ENCODE measurements at regions not wholly inside any gene's neighbourhood (a gene's known extent, or its start where the extent isn't known, plus 50 kb on each side); places are given as distances from the start of the nearest gene placed in this dataset.
"Not testable (repeated sequence)": the region's sequence is repeated elsewhere in the genome, so short reads cannot be mapped to it uniquely, and the experiment has no call there.

DNA sequence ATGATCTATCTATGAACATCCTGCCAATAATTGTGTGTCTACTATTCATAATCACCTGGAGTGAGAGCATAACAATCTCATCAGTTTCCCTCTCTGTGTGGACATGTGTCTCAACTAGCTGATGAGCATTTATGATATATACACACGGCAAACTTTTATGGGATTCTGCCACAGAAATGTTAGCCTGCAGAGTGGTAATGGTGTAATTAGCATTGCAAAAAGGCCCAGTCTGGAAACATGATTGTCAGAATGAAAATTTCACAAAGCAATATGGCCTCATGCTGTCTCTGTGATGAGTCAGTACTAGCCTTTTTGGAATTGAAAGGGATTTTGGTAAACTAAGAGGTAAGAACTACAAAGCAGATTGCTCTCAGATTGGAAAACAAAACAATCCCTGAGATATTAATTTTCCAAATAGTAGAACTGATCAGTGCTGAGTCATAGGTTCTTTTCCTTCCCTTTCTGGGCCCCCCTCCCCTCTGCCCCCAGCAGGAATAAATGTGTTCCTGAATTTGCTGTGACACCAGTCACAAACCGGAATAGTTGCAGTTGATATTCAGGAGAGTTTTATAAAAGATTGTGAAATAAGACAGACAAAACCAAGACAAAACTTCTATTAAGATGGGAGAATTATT, 189.2 kb downstream of the OSR1 start:
- H4K5ac ChIP-seq (ENCODE audit: low read depth, low read length), result no peak overlapping the region
- 80% methylated on average over 1 of the region's 2 CpGs; no CpG with 5 or more reads in 1 of the 2 experiments for WGBS, 2 experiments (ENCODE audit: extremely low coverage in 2 of 2, insufficient read length in 1 of 2)
- CTCF ChIA-PET, result interaction anchor here (1.7 kb wide), 1 partner anchor 21 kb away, joined by 4 read pairs; no protein-coding TSS in a partner anchor
- no peaks in the 10 kb centered on the region for H3K9me3 ChIP-seq (ENCODE audit: control insufficient read depth, insufficient read depth, low read length)
- no peaks in the 10 kb centered on the region for H3K79me1 ChIP-seq (ENCODE audit: low read depth in 1 of 2, low read length in 2 of 2)
- no peak overlapping the region for H2BK5ac ChIP-seq (ENCODE audit: low read depth, low read length, poor library complexity, severe bottlenecking)
- in situ Hi-C loops (cut with MboI; ENCODE audit: low sequenced_read_pairs) (no loop called here), dilution Hi-C loops (cut with HindIII; ENCODE audit: low sequenced_read_pairs, unreplicated experiment) (no loop called here), intact Hi-C loops (cut with micrococcal nuclease) (no loop called here)
- no peak overlapping the region for H3K18ac ChIP-seq (ENCODE audit: low read depth, low read length)
- no peak for DNase-seq
- no peak overlapping the region; the same call in 1 of the 2 replicates for H2BK120ac ChIP-seq (ENCODE audit: low read depth, low read length)
- POLR2A ChIA-PET (ENCODE audit: unreplicated experiment), result no interaction called here
- no peak overlapping the region for H3K4me3 ChIP-seq (ENCODE audit: insufficient read depth, low read depth, low read length)
- H2AK9ac ChIP-seq (replicated peaks; ENCODE audit: low read depth, low read length, poor library complexity), result no peak overlapping the region
- H3K56ac ChIP-seq (ENCODE audit: extremely low read depth, insufficient read depth, low read length), result no peak overlapping the region
- BruUV-seq (replicated peaks), result no TSS peak
- no peak overlapping the region for H2BK20ac ChIP-seq (ENCODE audit: low read depth, low read length)
- ATAC-seq (ENCODE audit: low read depth), result no peak
- no peak overlapping the region for H3K27ac ChIP-seq (ENCODE audit: insufficient read depth, low read length)
- H3K23ac ChIP-seq (ENCODE audit: low read depth, low read length), result no peak overlapping the region
- H3K36me3 ChIP-seq (ENCODE audit: control insufficient read depth, insufficient read depth, low read length), result no peaks in the 10 kb centered on the region
- no peak overlapping the region for H4K8ac ChIP-seq (ENCODE audit: low read depth in 2 of 2, low read length in 2 of 2)
- TF ChIP-seq CHD1 (IDR thresholded peaks at IDR 0.05; ENCODE audit: low read depth, low read length), result no peak
- TF ChIP-seq RCOR1 (IDR thresholded peaks at IDR 0.05; ENCODE audit: insufficient replicate concordance, low read length), result no peak
- TF ChIP-seq CEBPB (IDR thresholded peaks at IDR 0.05; ENCODE audit: low read depth, low read length), result 0 out of 2 replicates have a peak, but pooled peaks have one; percentile 4
- no peak for TF ChIP-seq MAZ (IDR thresholded peaks at IDR 0.05; ENCODE audit: borderline replicate concordance, low read depth, low read length)
- H4K20me1 ChIP-seq (ENCODE audit: insufficient read depth, low read length), result no peaks in the 10 kb centered on the region
- no peak overlapping the region for H2BK15ac ChIP-seq (ENCODE audit: low read depth, low read length)
- no peaks in the 10 kb centered on the region for H3K9me1 ChIP-seq (ENCODE audit: insufficient read depth, low read length)
- H3K4ac ChIP-seq (ENCODE audit: low read depth, low read length), result no peak overlapping the region
- no peaks in the 10 kb centered on the region for H3K27me3 ChIP-seq (ENCODE audit: control insufficient read depth, insufficient read depth, low read length)
- H2AK5ac ChIP-seq (ENCODE audit: low read depth, low read length), result no peak overlapping the region
- H3K4me1 ChIP-seq (ENCODE audit: control insufficient read depth, insufficient read depth, low read length), result peaks cover 4% of the 10 kb centered on the region; the same call in 1 of the 2 replicates
- H2AFZ ChIP-seq (replicated peaks; ENCODE audit: low read length, poor library complexity), result no peak overlapping the region
- no peak overlapping the region for H3K9ac ChIP-seq (ENCODE audit: low read depth, low read length)
- H3K4me2 ChIP-seq (ENCODE audit: low read depth, low read length), result no peak overlapping the region
- H3K14ac ChIP-seq (replicated peaks; ENCODE audit: low read depth, low read length), result no peak overlapping the region
- no peak overlapping the region for H4K91ac ChIP-seq (ENCODE audit: insufficient read depth, low read depth, low read length)

GRCh38 chr2:19164099-19164498, 194.3 kb downstream of the OSR1 start:
- H4K5ac ChIP-seq (ENCODE audit: low read depth, low read length); H4K20me1 ChIP-seq (ENCODE audit: insufficient read depth, low read length); H3K18ac ChIP-seq (ENCODE audit: low read depth, low read length); H3K36me3 ChIP-seq (ENCODE audit: control insufficient read depth, insufficient read depth, low read length); H2AK5ac ChIP-seq (ENCODE audit: low read depth, low read length); H4K8ac ChIP-seq (ENCODE audit: low read depth in 2 of 2, low read length in 2 of 2); in situ Hi-C loops (cut with MboI; ENCODE audit: low sequenced_read_pairs); CTCF ChIA-PET; H3K79me1 ChIP-seq (ENCODE audit: low read depth in 1 of 2, low read length in 2 of 2); H3K56ac ChIP-seq (ENCODE audit: extremely low read depth, insufficient read depth, low read length); ATAC-seq (ENCODE audit: low read depth); H3K27ac ChIP-seq (ENCODE audit: insufficient read depth, low read length); BruUV-seq (replicated peaks); H2BK15ac ChIP-seq (ENCODE audit: low read depth, low read length); H3K4me3 ChIP-seq (ENCODE audit: insufficient read depth, low read depth, low read length); H3K4me2 ChIP-seq (ENCODE audit: low read depth, low read length); H3K9me3 ChIP-seq (ENCODE audit: control insufficient read depth, insufficient read depth, low read length); H3K9me1 ChIP-seq (ENCODE audit: insufficient read depth, low read length); H3K4me1 ChIP-seq (ENCODE audit: control insufficient read depth, insufficient read depth, low read length); POLR2A ChIA-PET (ENCODE audit: unreplicated experiment); H3K27me3 ChIP-seq (ENCODE audit: control insufficient read depth, insufficient read depth, low read length); dilution Hi-C loops (cut with HindIII; ENCODE audit: low sequenced_read_pairs, unreplicated experiment); H2BK120ac ChIP-seq (ENCODE audit: low read depth, low read length); intact Hi-C loops (cut with micrococcal nuclease); H3K23ac ChIP-seq (ENCODE audit: low read depth, low read length); H2AFZ ChIP-seq (replicated peaks; ENCODE audit: low read length, poor library complexity); H2BK20ac ChIP-seq (ENCODE audit: low read depth, low read length); H2BK5ac ChIP-seq (ENCODE audit: low read depth, low read length, poor library complexity, severe bottlenecking); H3K4ac ChIP-seq (ENCODE audit: low read depth, low read length); H4K91ac ChIP-seq (ENCODE audit: insufficient read depth, low read depth, low read length); H3K9ac ChIP-seq (ENCODE audit: low read depth, low read length); H2AK9ac ChIP-seq (replicated peaks; ENCODE audit: low read depth, low read length, poor library complexity); DNase-seq; H3K14ac ChIP-seq (replicated peaks; ENCODE audit: low read depth, low read length): not testable (repeated sequence)
- WGBS, 2 experiments (ENCODE audit: extremely low coverage in 2 of 2, insufficient read length in 1 of 2), result no CpG with 5 or more reads among the region's 9 CpGs

All from IMR-90 (cell line).